Right lobe of liver (tissue), 6 donors: ENCODE measurements at regions not wholly inside any gene's neighbourhood (a gene's known extent, or its start where the extent isn't known, plus 50 kb on each side); places are given as distances from the start of the nearest gene placed in this dataset.

Source experiments
- ATAC-seq, 4 donors: fragments of 200-7000 bp; cut with Tn5 transposase; one replicate each; pipeline ENCODE4 v1.9.1; 2020; ENCODE audit warnings: mild to moderate bottlenecking in 4 of 4, moderate library complexity in 4 of 4
- DNase-seq, 3 donors: peaks; one replicate each; pipeline ENCODE4 v3.0.0-alpha.2; 2020
- H3K27ac ChIP-seq, 3 donors: fragments of 200-600 bp; one replicate each; pipeline ENCODE4 v1.8.0; 2022
- H3K27me3 ChIP-seq, 2 donors: fragments of 200-600 bp; one replicate each; pipeline ENCODE4 v1.8.0; 2022
- H3K36me3 ChIP-seq, 4 donors: fragments of 200-600 bp; sonication (generic) in 1 of 4; one replicate each; pipeline versions ENCODE4 v1.5.1 to v1.8.0; 2017 to 2022; ENCODE audit warnings: control low read depth in 1 of 4
- H3K4me1 ChIP-seq, 4 donors: fragments of 200-600 bp; sonication (generic) in 1 of 4; one replicate each; pipeline versions ENCODE4 v1.5.1 to v1.8.0; 2017 to 2022; ENCODE audit warnings: control low read depth in 1 of 4
- H3K4me3 ChIP-seq, 3 donors: fragments of 200-600 bp; one replicate each; pipeline ENCODE4 v1.8.0; 2022
- H3K9me3 ChIP-seq, 4 donors: fragments of 200-600 bp; sonication (generic) in 1 of 4; one replicate each; pipeline versions ENCODE4 v1.5.1 to v1.8.0; 2017 to 2022; ENCODE audit warnings: control low read depth in 1 of 4
- POLR2A ChIP-seq: fragments of 450-650 bp; IDR thresholded peaks from one replicate; pipeline ENCODE4 v1.6.1; 2017; ENCODE audit warnings: antibody characterized with exemption, mild to moderate bottlenecking
- WGBS: methylation state at CpG from one replicate; pipeline ENCODE4 v1.1.6; 2018; ENCODE audit warnings: low coverage, low lambda C conversion rate; ENCODE audit not compliant: insufficient coverage; ENCODE audit errors: missing lambda C conversion rate; 5-methylcytosine and 5-hydroxymethylcytosine counted together
- intact Hi-C, 2 donors: fragments of 100-400 bp; cut with DNase I; formaldehyde crosslinking; loops; one replicate each; pipeline versions ENCODE4 v1.11.2 to v1.14.1; 2022
- TF ChIP-seq, protein P1 (sequence below), 4 donors: fragments of 200-600 bp in 3 of 4; fragments of 450-650 bp in 1 of 4; IDR thresholded peaks; one replicate each; pipeline versions ENCODE4 v1.5.1 to v1.8.0; 2016 to 2022; ENCODE audit warnings: antibody characterized with exemption in 4 of 4, mild to moderate bottlenecking in 2 of 4
- donor health status: DM: no; HTN: yes; CAD: no.
- donor health status: DM: no; HTN: no; CAD: no.
- donor health status: DM: no; HTN: no; CAD: no.
- donor health status: DM: no; HTN: yes; CAD: no.
- donor health status: DM: no; HTN: yes; CAD: no.

DNA sequence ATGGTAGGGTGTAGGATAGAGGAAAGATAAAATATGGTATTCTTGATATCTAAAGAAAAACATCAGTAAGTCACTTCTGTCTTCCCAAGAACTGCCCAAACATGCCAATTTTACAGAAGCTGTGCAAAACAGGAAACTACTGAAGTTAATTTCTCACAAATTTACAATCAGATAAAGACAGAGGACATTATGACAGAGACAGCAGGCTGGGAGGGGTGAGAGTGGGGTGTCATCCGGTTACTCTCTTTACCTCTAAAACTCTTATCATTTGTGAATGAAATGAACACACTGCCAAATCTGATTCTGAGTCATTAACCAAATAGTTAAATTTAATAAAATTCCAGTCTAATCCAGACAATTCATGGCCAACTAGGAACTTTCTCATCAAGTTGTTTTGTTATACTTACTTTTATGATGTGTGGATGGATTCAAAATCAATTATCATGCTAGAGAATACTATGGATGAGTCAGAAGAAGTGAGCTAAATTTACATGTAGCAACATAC lies 323.2 kb upstream of the MEX3C start:
- H3K4me3 ChIP-seq: no peak overlapping the region
- intact Hi-C loops: no loop called here

DNA sequence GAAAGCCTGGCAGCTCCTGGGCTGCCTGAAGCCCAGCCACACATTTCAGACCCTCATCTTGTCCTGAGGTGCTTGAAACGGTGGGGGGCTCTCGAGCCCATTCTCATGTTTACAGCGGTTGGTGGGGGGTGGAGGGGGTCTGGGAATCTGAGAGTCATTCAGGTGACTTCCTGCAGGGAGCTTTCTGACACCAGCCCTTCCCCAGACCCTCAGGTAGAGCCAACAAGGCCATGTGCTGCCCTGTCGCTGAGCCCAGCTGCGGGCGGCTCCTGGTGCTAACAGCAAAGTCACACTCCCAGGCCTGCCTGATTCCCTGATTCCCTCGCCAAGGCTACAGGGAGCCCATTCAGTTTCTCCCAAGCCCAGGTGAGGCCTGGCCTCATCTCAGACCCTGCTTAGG lies 324.9 kb upstream of the MEX3C start:
- Histone ChIP-seq H3K4me1 (no peaks in the 10 kb centered on the region), H3K36me3 (no peaks in the 10 kb centered on the region), H3K27me3 (no peaks in the 10 kb centered on the region), H3K4me3 (no peak overlapping the region), H3K9me3 (no peaks in the 10 kb centered on the region), H3K27ac (no peak overlapping the region)
- 71% methylated on average over 1 of the region's 7 CpGs for WGBS
- intact Hi-C loops: no loop called here
- DNase-seq (no peak), ATAC-seq (no peak)
- TF ChIP-seq, protein P1, sequence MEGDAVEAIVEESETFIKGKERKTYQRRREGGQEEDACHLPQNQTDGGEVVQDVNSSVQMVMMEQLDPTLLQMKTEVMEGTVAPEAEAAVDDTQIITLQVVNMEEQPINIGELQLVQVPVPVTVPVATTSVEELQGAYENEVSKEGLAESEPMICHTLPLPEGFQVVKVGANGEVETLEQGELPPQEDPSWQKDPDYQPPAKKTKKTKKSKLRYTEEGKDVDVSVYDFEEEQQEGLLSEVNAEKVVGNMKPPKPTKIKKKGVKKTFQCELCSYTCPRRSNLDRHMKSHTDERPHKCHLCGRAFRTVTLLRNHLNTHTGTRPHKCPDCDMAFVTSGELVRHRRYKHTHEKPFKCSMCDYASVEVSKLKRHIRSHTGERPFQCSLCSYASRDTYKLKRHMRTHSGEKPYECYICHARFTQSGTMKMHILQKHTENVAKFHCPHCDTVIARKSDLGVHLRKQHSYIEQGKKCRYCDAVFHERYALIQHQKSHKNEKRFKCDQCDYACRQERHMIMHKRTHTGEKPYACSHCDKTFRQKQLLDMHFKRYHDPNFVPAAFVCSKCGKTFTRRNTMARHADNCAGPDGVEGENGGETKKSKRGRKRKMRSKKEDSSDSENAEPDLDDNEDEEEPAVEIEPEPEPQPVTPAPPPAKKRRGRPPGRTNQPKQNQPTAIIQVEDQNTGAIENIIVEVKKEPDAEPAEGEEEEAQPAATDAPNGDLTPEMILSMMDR (IDR thresholded peaks at IDR 0.05): no peak
- TF ChIP-seq POLR2A: no peak

More for the DNA sequence above, 323.2 kb upstream of the MEX3C start:
- TF ChIP-seq, protein P1 (IDR thresholded peaks at IDR 0.05): no peak
- no peak for TF ChIP-seq POLR2A
- no peak for DNase-seq
- Histone ChIP-seq H3K4me1 (no peaks in the 10 kb centered on the region), H3K27me3 (no peaks in the 10 kb centered on the region), H3K27ac (no peak overlapping the region), H3K9me3 (no peaks in the 10 kb centered on the region), H3K36me3 (no peaks in the 10 kb centered on the region)
- WGBS: 50% methylated on average over 1 of the region's 1 CpG
- ATAC-seq: no peak

DNA sequence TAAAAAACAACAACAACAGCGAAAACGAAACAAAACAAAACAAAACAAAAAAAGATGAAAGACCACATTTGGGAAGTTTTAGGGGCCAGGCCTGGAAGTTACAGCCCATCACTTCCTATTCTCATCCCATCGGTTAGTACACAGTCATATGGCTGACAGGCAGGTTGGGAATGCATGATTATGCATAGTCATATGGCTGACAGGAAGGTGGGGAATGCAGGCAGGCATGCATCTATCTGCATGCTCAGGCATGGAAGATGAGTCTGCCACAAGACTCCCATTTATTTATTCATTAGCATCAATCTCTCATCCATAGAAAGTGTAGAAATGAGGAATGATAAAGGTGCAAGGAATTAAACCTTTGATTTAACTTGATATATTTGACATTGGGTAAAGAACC lies 325.3 kb upstream of the MEX3C start:
- WGBS: 74% methylated on average over 3 of the region's 3 CpGs
- no peak overlapping the region for H3K27ac ChIP-seq
- H3K27me3 ChIP-seq: no peaks in the 10 kb centered on the region
- ATAC-seq: no peak
- no peak for DNase-seq
- no peaks in the 10 kb centered on the region for H3K9me3 ChIP-seq
- TF ChIP-seq, protein P1 (IDR thresholded peaks at IDR 0.05): no peak
- TF ChIP-seq POLR2A: no peak
- H3K4me1 ChIP-seq: no peaks in the 10 kb centered on the region
- intact Hi-C loops: no loop called here
- H3K36me3 ChIP-seq: no peaks in the 10 kb centered on the region
- H3K4me3 ChIP-seq: no peak overlapping the region

DNA sequence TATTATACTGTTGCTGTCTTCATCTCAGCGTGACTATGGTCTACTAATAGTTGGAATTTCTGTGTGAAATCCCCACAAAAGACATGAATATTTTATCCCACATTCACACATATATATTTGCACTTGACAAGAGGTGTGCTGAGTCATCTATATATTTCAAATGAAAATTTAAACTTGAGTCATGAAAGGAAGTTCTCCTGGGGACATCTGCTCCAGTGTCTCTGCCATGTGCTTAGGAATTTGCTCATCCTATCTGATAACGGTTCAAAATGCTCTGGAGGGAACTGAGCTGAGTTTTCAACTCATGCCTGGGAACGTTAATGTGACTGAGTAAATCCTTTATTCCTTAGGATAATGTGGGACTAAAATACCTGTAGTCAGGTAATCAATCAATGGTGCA lies 326.2 kb upstream of the MEX3C start:
- DNase-seq: no peak
- intact Hi-C loops: no loop called here
- no peaks in the 10 kb centered on the region for H3K9me3 ChIP-seq
- H3K36me3 ChIP-seq: no peaks in the 10 kb centered on the region
- no peak for ATAC-seq
- no peak overlapping the region for H3K4me3 ChIP-seq
- no peaks in the 10 kb centered on the region for H3K27me3 ChIP-seq
- TF ChIP-seq, protein P1 (IDR thresholded peaks at IDR 0.05): no peak
- no peak for TF ChIP-seq POLR2A
- no peak overlapping the region for H3K27ac ChIP-seq
- no peaks in the 10 kb centered on the region for H3K4me1 ChIP-seq
- WGBS: 36% methylated on average over 3 of the region's 3 CpGs
